ENCODE measurements at regions not wholly inside any gene's neighbourhood (a gene's known extent, or its start where the extent isn't known, plus 50 kb on each side); places are given as distances from the start of the nearest gene placed in this dataset.

DNA sequence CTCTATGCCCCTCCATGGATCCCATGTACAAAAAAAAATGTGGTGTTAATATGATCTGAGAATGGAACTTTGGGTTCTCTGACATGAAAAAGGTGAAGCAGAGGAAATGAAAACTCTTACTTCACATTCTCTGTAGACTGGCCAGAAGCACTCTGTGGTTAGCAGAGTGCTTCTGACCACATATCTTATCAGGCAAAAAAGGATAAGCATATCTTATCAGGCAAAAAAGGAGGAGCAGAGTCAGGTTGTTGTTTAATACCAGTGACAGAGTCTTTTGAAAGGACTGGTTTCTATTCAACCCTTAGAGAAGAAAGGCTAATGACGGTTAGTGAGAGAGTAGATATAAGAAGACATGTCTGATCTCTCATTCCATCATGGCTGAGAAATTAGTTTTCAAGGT, 1404.8 kb downstream of the SLITRK1 start:
- H3K27me3 ChIP-seq (ENCODE audit: control insufficient read depth, insufficient read depth, low read length), result no peaks in the 10 kb centered on the region
- ATAC-seq (ENCODE audit: low read depth) (no peak), DNase-seq (no peak)
- H3K18ac ChIP-seq (ENCODE audit: low read depth, low read length), result no peak overlapping the region
- no peaks in the 10 kb centered on the region for H4K20me1 ChIP-seq (ENCODE audit: insufficient read depth, low read length)
- no peak overlapping the region for H2AK5ac ChIP-seq (ENCODE audit: low read depth, low read length)
- H3K23ac ChIP-seq (ENCODE audit: low read depth, low read length), result no peak overlapping the region
- no peak overlapping the region for H2AFZ ChIP-seq (replicated peaks; ENCODE audit: low read length, poor library complexity)
- H3K36me3 ChIP-seq (ENCODE audit: control insufficient read depth, insufficient read depth, low read length), result no peaks in the 10 kb centered on the region
- no TSS peak for BruUV-seq (replicated peaks)
- H4K8ac ChIP-seq (ENCODE audit: low read depth in 2 of 2, low read length in 2 of 2), result no peak overlapping the region
- H2BK20ac ChIP-seq (ENCODE audit: low read depth, low read length), result no peak overlapping the region
- no peaks in the 10 kb centered on the region for H3K9me1 ChIP-seq (ENCODE audit: insufficient read depth, low read length)
- H3K9me3 ChIP-seq (ENCODE audit: control insufficient read depth, insufficient read depth, low read length), result no peaks in the 10 kb centered on the region
- ChIA-PET CTCF (no interaction called here), POLR2A (ENCODE audit: unreplicated experiment) (no interaction called here)
- no peak overlapping the region for H3K4me3 ChIP-seq (ENCODE audit: insufficient read depth, low read depth, low read length)
- no peak overlapping the region for H3K4ac ChIP-seq (ENCODE audit: low read depth, low read length)
- no peak overlapping the region for H4K91ac ChIP-seq (ENCODE audit: insufficient read depth, low read depth, low read length)
- H3K14ac ChIP-seq (replicated peaks; ENCODE audit: low read depth, low read length), result no peak overlapping the region
- no peak overlapping the region for H2BK120ac ChIP-seq (ENCODE audit: low read depth, low read length)
- H3K4me1 ChIP-seq (ENCODE audit: control insufficient read depth, insufficient read depth, low read length), result no peaks in the 10 kb centered on the region
- TF ChIP-seq MAFK (IDR thresholded peaks at IDR 0.05; ENCODE audit: low read depth, low read length), result no peak
- dilution Hi-C loops (cut with HindIII; ENCODE audit: low sequenced_read_pairs, unreplicated experiment), result no loop called here
- H3K4me2 ChIP-seq (ENCODE audit: low read depth, low read length), result no peak overlapping the region
- no peak overlapping the region for H2BK15ac ChIP-seq (ENCODE audit: low read depth, low read length)
- no peak overlapping the region for H4K5ac ChIP-seq (ENCODE audit: low read depth, low read length)
- no peak overlapping the region for H3K9ac ChIP-seq (ENCODE audit: low read depth, low read length)
- H3K27ac ChIP-seq (ENCODE audit: insufficient read depth, low read length), result no peak overlapping the region
- H3K79me1 ChIP-seq (ENCODE audit: low read depth in 1 of 2, low read length in 2 of 2), result no peaks in the 10 kb centered on the region
- intact Hi-C loops (cut with micrococcal nuclease), result no loop called here
- H3K56ac ChIP-seq (ENCODE audit: extremely low read depth, insufficient read depth, low read length), result no peak overlapping the region
- in situ Hi-C loops (cut with MboI; ENCODE audit: low sequenced_read_pairs), result no loop called here
- no peak overlapping the region for H2AK9ac ChIP-seq (replicated peaks; ENCODE audit: low read depth, low read length, poor library complexity)
- no CpG with 5 or more reads among the region's 1 CpG for WGBS, 2 experiments (ENCODE audit: extremely low coverage in 2 of 2, insufficient read length in 1 of 2)
- no peak overlapping the region for H2BK5ac ChIP-seq (ENCODE audit: low read depth, low read length, poor library complexity, severe bottlenecking)

Measured in IMR-90 (cell line).